PFSK-1 (cell line): ENCODE measurements at regions not wholly inside any gene's neighbourhood (a gene's known extent, or its start where the extent isn't known, plus 50 kb on each side); places are given as distances from the start of the nearest gene placed in this dataset.

Source experiments
- FOXP2 ChIP-seq: optimal IDR thresholded peaks from 2 replicates; pipeline ENCODE3; 2011; ENCODE audit warnings: borderline replicate concordance, control low read depth, inconsistent platforms; ENCODE audit not compliant: insufficient read depth; ENCODE audit errors: extremely low read length, extremely low read depth
- POLR2AphosphoS5 ChIP-seq: IDR thresholded peaks from 2 replicates; pipeline ENCODE4 v1.6.1; 2012; ENCODE audit warnings: low read depth, mild to moderate bottlenecking, control low read depth, low read length, moderate library complexity
- SIN3A ChIP-seq: IDR thresholded peaks from 2 replicates; pipeline ENCODE4 v1.6.1; 2012; ENCODE audit warnings: mild to moderate bottlenecking, low read length, moderate library complexity, borderline replicate concordance; ENCODE audit not compliant: insufficient read depth
- TAF1 ChIP-seq: IDR thresholded peaks from 2 replicates; pipeline ENCODE4 v1.6.1; 2012; ENCODE audit warnings: low read length, control low read depth, borderline replicate concordance; ENCODE audit not compliant: insufficient read depth
- TF ChIP-seq, protein P1 (sequence below), 2 experiments: IDR thresholded peaks; 2 replicates each; pipeline versions ENCODE4 v1.6.1 to v1.8.0; 2011 to 2012; ENCODE audit warnings: low read depth in 2 of 2, low read length in 2 of 2, control low read depth in 1 of 2, inconsistent platforms in 1 of 2, mild to moderate bottlenecking in 1 of 2, moderate library complexity in 1 of 2; ENCODE audit not compliant: insufficient read depth in 1 of 2

DNA sequence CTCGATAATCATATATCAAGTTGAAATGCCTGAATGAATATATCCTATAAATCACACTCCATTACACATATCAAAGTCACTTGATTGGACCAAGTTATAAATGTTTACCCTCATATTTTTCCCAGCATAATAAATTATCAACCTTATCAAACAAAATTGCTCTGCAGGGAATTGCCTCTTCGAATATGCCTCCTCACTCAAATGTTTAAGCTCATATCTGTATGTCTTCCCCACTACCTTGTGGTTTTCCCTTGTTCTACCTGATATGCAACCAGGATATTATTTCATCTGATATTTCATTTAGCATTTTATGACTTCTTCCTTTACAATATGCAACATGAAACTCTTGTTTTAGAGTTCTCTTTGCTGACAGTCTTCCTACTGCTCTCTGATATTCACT lies 226.4 kb downstream of the RASSF9 start:
- TF ChIP-seq SIN3A (no peak), POLR2AphosphoS5 (no peak), TAF1 (no peak), FOXP2 (no peak)
- TF ChIP-seq, protein P1, sequence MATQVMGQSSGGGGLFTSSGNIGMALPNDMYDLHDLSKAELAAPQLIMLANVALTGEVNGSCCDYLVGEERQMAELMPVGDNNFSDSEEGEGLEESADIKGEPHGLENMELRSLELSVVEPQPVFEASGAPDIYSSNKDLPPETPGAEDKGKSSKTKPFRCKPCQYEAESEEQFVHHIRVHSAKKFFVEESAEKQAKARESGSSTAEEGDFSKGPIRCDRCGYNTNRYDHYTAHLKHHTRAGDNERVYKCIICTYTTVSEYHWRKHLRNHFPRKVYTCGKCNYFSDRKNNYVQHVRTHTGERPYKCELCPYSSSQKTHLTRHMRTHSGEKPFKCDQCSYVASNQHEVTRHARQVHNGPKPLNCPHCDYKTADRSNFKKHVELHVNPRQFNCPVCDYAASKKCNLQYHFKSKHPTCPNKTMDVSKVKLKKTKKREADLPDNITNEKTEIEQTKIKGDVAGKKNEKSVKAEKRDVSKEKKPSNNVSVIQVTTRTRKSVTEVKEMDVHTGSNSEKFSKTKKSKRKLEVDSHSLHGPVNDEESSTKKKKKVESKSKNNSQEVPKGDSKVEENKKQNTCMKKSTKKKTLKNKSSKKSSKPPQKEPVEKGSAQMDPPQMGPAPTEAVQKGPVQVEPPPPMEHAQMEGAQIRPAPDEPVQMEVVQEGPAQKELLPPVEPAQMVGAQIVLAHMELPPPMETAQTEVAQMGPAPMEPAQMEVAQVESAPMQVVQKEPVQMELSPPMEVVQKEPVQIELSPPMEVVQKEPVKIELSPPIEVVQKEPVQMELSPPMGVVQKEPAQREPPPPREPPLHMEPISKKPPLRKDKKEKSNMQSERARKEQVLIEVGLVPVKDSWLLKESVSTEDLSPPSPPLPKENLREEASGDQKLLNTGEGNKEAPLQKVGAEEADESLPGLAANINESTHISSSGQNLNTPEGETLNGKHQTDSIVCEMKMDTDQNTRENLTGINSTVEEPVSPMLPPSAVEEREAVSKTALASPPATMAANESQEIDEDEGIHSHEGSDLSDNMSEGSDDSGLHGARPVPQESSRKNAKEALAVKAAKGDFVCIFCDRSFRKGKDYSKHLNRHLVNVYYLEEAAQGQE (IDR thresholded peaks at IDR 0.05; ENCODE audit: insufficient read depth in 1 of 2, low read depth in 2 of 2, low read length in 2 of 2) = no peak

DNA sequence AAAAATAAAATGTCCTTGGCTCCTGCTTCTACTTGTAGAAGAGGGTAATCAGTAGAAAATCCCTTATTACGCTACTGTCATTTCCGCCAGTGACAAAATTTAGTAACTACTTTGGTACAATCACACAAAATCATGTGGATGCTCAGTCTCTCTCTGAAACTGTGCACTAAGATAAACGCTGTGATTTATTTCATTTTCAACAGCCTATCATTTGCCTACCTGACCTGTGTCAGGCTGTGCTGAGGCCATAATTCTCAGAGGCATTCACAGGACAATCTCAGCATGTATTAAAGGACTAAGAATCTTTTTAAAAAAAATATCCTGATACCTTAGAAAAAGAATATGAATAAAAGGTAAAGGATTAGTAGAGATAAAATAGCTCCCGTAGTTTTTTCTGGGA lies 226.0 kb downstream of the RASSF9 start:
- TF ChIP-seq POLR2AphosphoS5 = no peak
- no peak for TF ChIP-seq FOXP2
- TF ChIP-seq TAF1 = no peak
- no peak for TF ChIP-seq SIN3A
- TF ChIP-seq, protein P1 (IDR thresholded peaks at IDR 0.05; ENCODE audit: insufficient read depth in 1 of 2, low read depth in 2 of 2, low read length in 2 of 2) = no peak

DNA sequence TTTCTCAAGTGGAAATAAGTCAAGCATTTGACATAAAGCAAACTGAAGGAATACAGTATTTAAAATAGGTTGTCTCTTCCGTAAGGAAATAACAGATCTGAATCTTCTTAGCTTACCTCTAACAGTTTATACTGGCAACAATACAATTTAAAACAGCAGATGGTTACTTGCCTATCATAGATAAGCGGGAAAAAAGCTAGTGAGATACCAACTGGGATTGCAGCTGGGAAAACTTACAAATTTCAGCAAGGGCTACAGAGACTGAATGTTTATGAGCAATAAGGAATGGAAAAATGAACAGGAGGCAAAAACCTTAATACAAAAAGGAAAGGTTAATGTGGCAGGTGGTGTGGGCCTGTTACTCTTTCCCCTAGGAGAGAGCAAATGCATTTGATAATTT lies 220.0 kb downstream of the RASSF9 start:
- TF ChIP-seq, protein P1 (IDR thresholded peaks at IDR 0.05; ENCODE audit: insufficient read depth in 1 of 2, low read depth in 2 of 2, low read length in 2 of 2) = no peak
- TF ChIP-seq TAF1 (no peak), POLR2AphosphoS5 (no peak), FOXP2 (no peak), SIN3A (no peak)

DNA sequence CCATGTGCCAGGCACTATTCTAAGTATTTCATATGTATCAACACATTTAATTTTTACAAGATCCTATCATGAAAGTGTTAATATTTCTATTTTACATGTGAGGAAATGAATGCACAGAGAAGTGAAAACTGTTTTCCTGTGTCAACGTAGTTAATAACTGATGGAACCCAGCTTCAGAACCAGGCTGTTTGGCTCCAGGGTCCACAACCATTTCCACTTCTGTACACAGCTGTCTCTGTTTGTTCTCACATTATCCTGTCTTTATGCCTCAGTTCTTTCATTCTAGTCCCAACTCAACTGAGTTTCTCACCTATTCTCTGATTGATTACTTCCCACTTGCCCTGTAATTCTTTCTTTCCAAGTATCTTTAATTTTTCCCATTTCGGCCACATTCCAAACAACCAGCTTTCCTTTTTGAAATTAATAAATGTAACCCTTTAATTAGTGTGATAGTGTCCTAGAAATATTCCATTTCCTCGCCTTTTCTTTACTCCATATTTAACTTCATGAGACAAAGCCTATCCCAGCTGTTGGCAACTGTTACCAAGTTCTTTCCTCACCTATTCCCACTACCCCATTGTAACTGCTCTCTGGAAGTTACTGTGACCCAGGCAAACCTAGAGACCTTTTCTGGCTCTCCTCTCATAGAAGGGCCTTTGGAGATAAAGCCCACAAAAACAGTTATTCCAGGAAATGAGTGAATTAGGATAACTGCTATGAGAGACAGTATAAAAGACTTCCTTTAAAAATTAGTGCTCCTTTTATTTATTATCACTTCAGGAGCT lies 218.7 kb downstream of the RASSF9 start:
- TF ChIP-seq POLR2AphosphoS5 (no peak), TAF1 (no peak), SIN3A (no peak), FOXP2 (no peak)
- TF ChIP-seq, protein P1 (IDR thresholded peaks at IDR 0.05; ENCODE audit: insufficient read depth in 1 of 2, low read depth in 2 of 2, low read length in 2 of 2) = no peak
